MM.1S (cell line): ENCODE measurements at regions not wholly inside any gene's neighbourhood (a gene's known extent, or its start where the extent isn't known, plus 50 kb on each side); places are given as distances from the start of the nearest gene placed in this dataset.

Experiments used
- DNase-seq: peaks from one replicate; pipeline ENCODE4 v3.0.0-alpha.2; 2015
- H2AFZ ChIP-seq: fragments of 300-600 bp; sonication (generic); 2 replicates; pipeline ENCODE4 v1.6.0; 2016; ENCODE audit warnings: antibody characterized with exemption, low read length
- H3F3A ChIP-seq: fragments of 300-600 bp; sonication (generic); 2 replicates; pipeline ENCODE4 v1.6.1; 2016; ENCODE audit warnings: mild to moderate bottlenecking, antibody characterized with exemption, low read length, moderate library complexity, mixed read lengths; ENCODE audit not compliant: insufficient read depth
- H3K27ac ChIP-seq: fragments of 300-600 bp; sonication (generic); 2 replicates; pipeline ENCODE4 v1.5.1; 2016; ENCODE audit warnings: mild to moderate bottlenecking, low read length
- H3K27me3 ChIP-seq: fragments of 300-600 bp; sonication (generic); replicated peaks from 2 replicates; pipeline ENCODE4 v1.6.0; 2016; ENCODE audit warnings: low read length; ENCODE audit not compliant: insufficient read depth
- H3K36me3 ChIP-seq: fragments of 300-600 bp; sonication (generic); replicated peaks from 2 replicates; pipeline ENCODE4 v1.6.1; 2016; ENCODE audit warnings: mild to moderate bottlenecking, low read length, mixed read lengths; ENCODE audit not compliant: insufficient read depth
- H3K4me1 ChIP-seq: fragments of 300-600 bp; sonication (generic); 2 replicates; pipeline ENCODE4 v1.6.1; 2016; ENCODE audit warnings: low read length, mixed read lengths
- H3K4me2 ChIP-seq: fragments of 300-600 bp; sonication (generic); 2 replicates; pipeline ENCODE4 v1.6.0; 2016; ENCODE audit warnings: low read depth, low read length
- H3K4me3 ChIP-seq: fragments of 300-600 bp; sonication (generic); 2 replicates; pipeline ENCODE4 v1.5.1; 2016; ENCODE audit warnings: low read length, mixed read lengths
- H3K79me2 ChIP-seq: fragments of 300-600 bp; sonication (generic); 2 replicates; pipeline ENCODE4 v1.6.1; 2016; ENCODE audit warnings: mixed run types, low read length, mixed read lengths
- H3K9ac ChIP-seq: fragments of 300-600 bp; sonication (generic); 2 replicates; pipeline ENCODE4 v1.6.1; 2016; ENCODE audit warnings: low read length, mixed read lengths
- H3K9me2 ChIP-seq: fragments of 300-600 bp; sonication (generic); replicated peaks from 2 replicates; pipeline ENCODE4 v1.6.1; 2016; ENCODE audit warnings: mild to moderate bottlenecking, low read length, mixed read lengths; ENCODE audit not compliant: insufficient read depth
- H3K9me3 ChIP-seq: fragments of 300-600 bp; sonication (generic); replicated peaks from 2 replicates; pipeline ENCODE4 v1.6.1; 2016; ENCODE audit warnings: mild to moderate bottlenecking, low read length, mixed read lengths; ENCODE audit not compliant: insufficient read depth
- H4K20me1 ChIP-seq: fragments of 300-600 bp; sonication (generic); 2 replicates; pipeline ENCODE4 v1.6.1; 2016; ENCODE audit warnings: mild to moderate bottlenecking, low read length, moderate library complexity, mixed read lengths; ENCODE audit not compliant: insufficient read depth
- EZH2 ChIP-seq: fragments of 300-600 bp; sonication (generic); optimal IDR thresholded peaks from 2 replicates; pipeline ENCODE3; 2017; ENCODE audit warnings: low read depth, mild to moderate bottlenecking, antibody characterized with exemption, low read length, mixed read lengths
- EZH2phosphoT487 ChIP-seq: fragments of 300-600 bp; sonication (generic); IDR thresholded peaks from 2 replicates; pipeline ENCODE4 v1.6.1; 2018; ENCODE audit warnings: antibody characterized with exemption, low read length
- TF ChIP-seq, protein P1 (sequence below): fragments of 300-600 bp; sonication (generic); IDR thresholded peaks from 2 replicates; pipeline ENCODE4 v1.5.1; 2016; ENCODE audit warnings: antibody characterized with exemption, low read length, mixed read lengths

DNA sequence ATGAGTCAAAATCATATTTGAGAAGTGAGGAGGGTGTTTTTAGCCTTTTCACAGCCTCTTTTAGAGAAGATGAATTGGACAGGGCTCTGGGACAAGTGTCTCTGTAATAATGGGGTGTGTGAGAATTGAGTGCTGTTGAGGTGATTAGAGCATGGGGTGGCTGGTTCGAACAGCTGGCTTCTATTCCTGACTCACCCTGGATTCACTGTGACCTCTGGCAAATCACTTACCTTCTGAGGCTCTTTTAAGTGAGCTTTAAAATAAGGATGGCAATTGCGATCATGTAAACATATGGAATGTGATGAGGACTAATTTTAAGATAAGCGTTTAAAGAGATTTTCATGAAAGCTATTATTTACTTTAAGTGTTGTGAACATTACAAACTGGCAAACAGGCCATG, 243.4 kb downstream of the ADGRL2 start:
- Histone ChIP-seq H2AFZ (no peak overlapping the region), H3K9me2 (no peaks in the 10 kb centered on the region)

DNA sequence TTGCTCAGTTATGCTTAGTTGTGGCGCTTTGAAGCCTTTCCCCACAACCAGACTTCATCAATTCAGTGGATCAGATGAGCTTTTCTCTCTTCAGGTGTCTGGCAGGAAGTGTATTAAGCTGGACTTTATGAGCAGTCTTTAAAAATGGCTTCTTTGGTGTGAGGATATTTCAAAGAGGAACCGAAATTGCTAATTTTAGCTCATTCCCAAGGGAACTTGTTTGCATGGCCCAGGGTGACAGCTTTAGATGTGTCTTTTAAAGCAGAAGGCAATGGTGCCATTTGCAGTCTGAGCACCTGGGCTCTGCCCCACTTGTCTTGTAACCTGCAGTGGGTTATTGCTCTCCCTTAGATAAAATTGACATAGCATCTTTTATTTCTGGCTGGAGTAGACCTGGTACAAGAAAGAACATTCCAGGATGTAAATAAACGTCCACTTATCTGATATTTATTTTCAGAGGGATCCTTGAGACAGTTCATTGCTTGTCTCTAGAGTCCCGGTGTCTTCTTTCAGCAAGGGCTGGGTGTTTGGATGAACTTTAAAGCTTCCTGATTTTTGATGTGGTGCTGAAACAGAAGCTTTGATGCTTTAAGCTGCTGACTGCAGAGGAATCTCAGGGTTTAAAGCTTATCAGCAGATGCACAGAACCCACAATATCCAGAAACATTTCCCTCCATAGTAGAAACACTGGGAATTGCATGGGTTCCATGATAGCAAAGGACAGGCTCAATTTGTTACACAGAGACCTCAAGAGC, 241.7 kb downstream of the ADGRL2 start:
- Histone ChIP-seq H2AFZ (no peak overlapping the region), H3K4me1 (no peaks in the 10 kb centered on the region), H3K27me3 (no peaks in the 10 kb centered on the region)

More for the DNA sequence above, 243.4 kb downstream of the ADGRL2 start:
- Histone ChIP-seq H4K20me1 (no peaks in the 10 kb centered on the region), H3K9me3 (no peaks in the 10 kb centered on the region), H3K4me3 (no peak overlapping the region), H3K79me2 (no peaks in the 10 kb centered on the region), H3K36me3 (no peaks in the 10 kb centered on the region), H3K27ac (no peak overlapping the region), H3K4me1 (no peaks in the 10 kb centered on the region), H3K4me2 (no peak overlapping the region), H3K27me3 (no peaks in the 10 kb centered on the region), H3F3A (no peaks in the 10 kb centered on the region), H3K9ac (no peak overlapping the region)
- DNase-seq, result no peak
- TF ChIP-seq EZH2phosphoT487, result no peak
- TF ChIP-seq, protein P1, sequence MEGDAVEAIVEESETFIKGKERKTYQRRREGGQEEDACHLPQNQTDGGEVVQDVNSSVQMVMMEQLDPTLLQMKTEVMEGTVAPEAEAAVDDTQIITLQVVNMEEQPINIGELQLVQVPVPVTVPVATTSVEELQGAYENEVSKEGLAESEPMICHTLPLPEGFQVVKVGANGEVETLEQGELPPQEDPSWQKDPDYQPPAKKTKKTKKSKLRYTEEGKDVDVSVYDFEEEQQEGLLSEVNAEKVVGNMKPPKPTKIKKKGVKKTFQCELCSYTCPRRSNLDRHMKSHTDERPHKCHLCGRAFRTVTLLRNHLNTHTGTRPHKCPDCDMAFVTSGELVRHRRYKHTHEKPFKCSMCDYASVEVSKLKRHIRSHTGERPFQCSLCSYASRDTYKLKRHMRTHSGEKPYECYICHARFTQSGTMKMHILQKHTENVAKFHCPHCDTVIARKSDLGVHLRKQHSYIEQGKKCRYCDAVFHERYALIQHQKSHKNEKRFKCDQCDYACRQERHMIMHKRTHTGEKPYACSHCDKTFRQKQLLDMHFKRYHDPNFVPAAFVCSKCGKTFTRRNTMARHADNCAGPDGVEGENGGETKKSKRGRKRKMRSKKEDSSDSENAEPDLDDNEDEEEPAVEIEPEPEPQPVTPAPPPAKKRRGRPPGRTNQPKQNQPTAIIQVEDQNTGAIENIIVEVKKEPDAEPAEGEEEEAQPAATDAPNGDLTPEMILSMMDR, result no peak
- no peak for TF ChIP-seq EZH2

More for the DNA sequence above, 241.7 kb downstream of the ADGRL2 start:
- H3K27ac ChIP-seq, result no peak overlapping the region
- DNase-seq, result no peak
- H3K79me2 ChIP-seq, result no peaks in the 10 kb centered on the region
- no peak overlapping the region for H3K9ac ChIP-seq
- no peaks in the 10 kb centered on the region for H3K9me2 ChIP-seq
- TF ChIP-seq, protein P1, result no peak
- TF ChIP-seq EZH2phosphoT487 (no peak), EZH2 (no peak)
- no peaks in the 10 kb centered on the region for H3F3A ChIP-seq
- no peak overlapping the region for H3K4me3 ChIP-seq
- no peaks in the 10 kb centered on the region for H3K36me3 ChIP-seq
- H3K4me2 ChIP-seq, result no peak overlapping the region
- no peaks in the 10 kb centered on the region for H3K9me3 ChIP-seq
- no peaks in the 10 kb centered on the region for H4K20me1 ChIP-seq
